K562 (cell line): ENCODE measurements at regions not wholly inside any gene's neighbourhood (a gene's known extent, or its start where the extent isn't known, plus 50 kb on each side); places are given as distances from the start of the nearest gene placed in this dataset.
A peak's percentile ranks its signal among the peaks of the same experiment; 100 is the strongest.

Source experiments
- ATAC-seq: fragments of 200-7000 bp; cut with Tn5 transposase; 3 replicates; pipeline ENCODE4 v1.9.1; 2020; ENCODE audit warnings: moderate library complexity
- BruUV-seq: library from RNA; stranded (reverse); fragments of 400-500 nt; replicated peaks from 2 replicates; lab custom pipeline; 2021; lab: Mats Ljungman, UMichigan
- CTCF ChIA-PET: fragments of 300-600 bp; formaldehyde crosslinking; extraction: SDS; loops from one replicate; lab custom pipeline; 2021; ENCODE audit warnings: low intra/inter-chr PET ratio; lab: Yijun Ruan, JAX
- POLR2A ChIA-PET: fragments of 300-600, 350-650 bp; sonication (Branson Sonifier 250); formaldehyde crosslinking; extraction: SDS; loops from one replicate; lab custom pipeline; 2021; ENCODE audit warnings: antibody characterized with exemption, inconsistent platforms; lab: Yijun Ruan, JAX
- DNase-seq, 4 experiments: peaks; one replicate each; pipeline versions ENCODE4 v3.0.0 to v3.0.0-alpha.2; 2011 to 2018; ENCODE audit warnings: low spot score in 3 of 4, mixed read lengths in 3 of 4; ENCODE audit errors: extremely low read depth in 1 of 4
- FAIRE-seq: peaks from 2 replicates; lab custom pipeline; 2011; peaks lifted over from hg19 to GRCh38; lab: Jason Lieb, UNC
- H2AFZ ChIP-seq: 2 replicates; pipeline ENCODE4 v1.6.0; 2011; ENCODE audit warnings: low read depth, low read length, control low read depth, inconsistent platforms
- H3K27ac ChIP-seq: fragments of 200-600 bp; 3 replicates; pipeline ENCODE4 v1.8.0; 2011; ENCODE audit warnings: low read depth, mild to moderate bottlenecking, control low read depth, inconsistent platforms, low read length, moderate library complexity, mixed read lengths; ENCODE audit errors: extremely low read depth
- H3K27me3 ChIP-seq, 2 experiments: fragments of 300-600 bp in 1 of 2; 2 replicates in 1 of 2; 3 replicates in 1 of 2; pipeline versions ENCODE4 v1.6.0 to v1.8.0; 2011; ENCODE audit warnings: inconsistent platforms in 2 of 2, low read length in 2 of 2, mild to moderate bottlenecking in 1 of 2, mixed read lengths in 1 of 2, moderate library complexity in 1 of 2; ENCODE audit not compliant: control insufficient read depth in 2 of 2, insufficient read depth in 2 of 2
- H3K36me3 ChIP-seq: fragments of 300-600 bp; 3 replicates; pipeline ENCODE4 v1.8.0; 2011; ENCODE audit warnings: mild to moderate bottlenecking, low read length, inconsistent platforms; ENCODE audit not compliant: control insufficient read depth, insufficient read depth
- H3K4me1 ChIP-seq, 2 experiments: fragments of 200-600 bp in 1 of 2; replicated peaks in 1 of 2; 2 replicates in 1 of 2; 3 replicates in 1 of 2; pipeline versions ENCODE4 v1.5.1 to v1.8.0; 2011; ENCODE audit warnings: inconsistent platforms in 2 of 2, low read length in 2 of 2, mild to moderate bottlenecking in 1 of 2, mixed read lengths in 1 of 2, moderate library complexity in 1 of 2; ENCODE audit not compliant: control insufficient read depth in 2 of 2, insufficient read depth in 2 of 2
- H3K4me2 ChIP-seq: 2 replicates; pipeline ENCODE4 v1.6.1; 2011; ENCODE audit warnings: low read length, control low read depth, inconsistent platforms, mixed read lengths; ENCODE audit not compliant: insufficient read depth
- H3K4me3 ChIP-seq: fragments of 200-600 bp; sonication (generic), shearing (Covaris generic); 2 replicates; pipeline ENCODE4 v1.5.1; 2016; ENCODE audit warnings: control low read depth, inconsistent platforms
- H3K79me2 ChIP-seq: fragments of 200-600 bp; 3 replicates; pipeline ENCODE4 v1.8.0; 2011; ENCODE audit warnings: low read length, inconsistent platforms; ENCODE audit not compliant: control insufficient read depth, insufficient read depth
- H3K9ac ChIP-seq, 2 experiments: 2 replicates each; pipeline versions ENCODE4 v1.6.0 to v1.6.1; 2011; ENCODE audit warnings: low read depth in 2 of 2, low read length in 2 of 2, control low read depth in 1 of 2, inconsistent platforms in 1 of 2, mild to moderate bottlenecking in 1 of 2, mixed read lengths in 1 of 2; ENCODE audit not compliant: insufficient read depth in 1 of 2
- H3K9me1 ChIP-seq: one replicate; pipeline ENCODE4 v1.6.0; 2011; ENCODE audit warnings: inconsistent platforms, mild to moderate bottlenecking, low read length, moderate library complexity; ENCODE audit not compliant: control insufficient read depth, insufficient read depth
- H3K9me3 ChIP-seq: replicated peaks from 2 replicates; pipeline ENCODE4 v1.5.1; 2011; ENCODE audit warnings: low read depth, low read length, inconsistent platforms; ENCODE audit not compliant: control insufficient read depth, insufficient read depth
- H4K20me1 ChIP-seq: replicated peaks from 2 replicates; pipeline ENCODE4 v1.6.1; 2011; ENCODE audit warnings: low read length, inconsistent platforms, mixed read lengths; ENCODE audit not compliant: control insufficient read depth, insufficient read depth
- BRCA1 ChIP-seq, 2 experiments: fragments of 450-650 bp in 1 of 2; sonication (generic) in 1 of 2; formaldehyde crosslinking in 1 of 2; IDR thresholded peaks; 2 replicates each; pipeline versions ENCODE4 v1.5.0 to v1.6.1; 2017 to 2020; ENCODE audit warnings: mild to moderate bottlenecking in 1 of 2, missing genetic modification reagents in 1 of 2
- CBX1 ChIP-seq: sonication (generic); IDR thresholded peaks from 2 replicates; pipeline ENCODE4 v1.6.1; 2016; ENCODE audit warnings: antibody characterized with exemption, low read depth, mild to moderate bottlenecking
- KLF10 ChIP-seq: fragments of 250-450 bp; sonication (Bioruptor Pico); IDR thresholded peaks from 2 replicates; pipeline ENCODE4 v1.6.1; 2021; ENCODE audit warnings: matching md5 sums
- POLR2AphosphoS2 ChIP-seq: IDR thresholded peaks from 2 replicates; pipeline ENCODE4 v1.6.1; 2012; ENCODE audit warnings: low read length, improper control_type of control experiment
- RAD21 ChIP-seq, 2 experiments: fragments of 250-450 bp in 1 of 2; fragments of 450-650 bp in 1 of 2; sonication (Bioruptor Pico) in 1 of 2; formaldehyde crosslinking in 1 of 2; IDR thresholded peaks in 1 of 2; conservative IDR thresholded peaks in 1 of 2; 2 replicates each; pipeline versions ENCODE4 v1.4.0 to v1.8.0; 2020 to 2022; ENCODE audit warnings: mild to moderate bottlenecking in 2 of 2, moderate library complexity in 1 of 2
- RNF2 ChIP-seq: sonication (generic); IDR thresholded peaks from 2 replicates; pipeline ENCODE4 v1.6.1; 2016
- TGIF2 ChIP-seq: sonication (generic); formaldehyde crosslinking; IDR thresholded peaks from 2 replicates; pipeline ENCODE4 v1.8.1; 2022; ENCODE audit warnings: mild to moderate bottlenecking, missing genetic modification reagents, moderate library complexity
- ZC3H11A ChIP-seq: IDR thresholded peaks from 2 replicates; pipeline ENCODE4 v1.6.1; 2012; ENCODE audit warnings: low read depth, low read length, improper control_type of control experiment
- ZC3H4 ChIP-seq: sonication (generic); formaldehyde crosslinking; IDR thresholded peaks from 2 replicates; pipeline ENCODE4 v1.9.0; 2021; ENCODE audit warnings: missing genetic modification reagents, borderline replicate concordance
- ZNF354B ChIP-seq: fragments of 250-450 bp; sonication (Bioruptor Pico); IDR thresholded peaks from 2 replicates; pipeline ENCODE4 v1.4.0; 2020
- ZNF445 ChIP-seq: fragments of 250-450 bp; sonication (Bioruptor Pico); IDR thresholded peaks from 2 replicates; pipeline ENCODE4 v1.4.0; 2020; ENCODE audit warnings: low read depth, mild to moderate bottlenecking, moderate library complexity
- WGBS: fragments of 100-300 bp; shearing (Covaris generic); methylation state at CpG from one replicate; pipeline ENCODE4 v1.1.6; 2016; ENCODE audit warnings: low coverage, mixed read lengths; ENCODE audit not compliant: insufficient coverage; ENCODE audit errors: missing lambda C conversion rate; 5-methylcytosine and 5-hydroxymethylcytosine counted together
- in situ Hi-C: fragments of 300-500 bp; cut with MboI; formaldehyde crosslinking; loops from 4 replicates; pipeline ENCODE4 v1.15.0; 2018; ENCODE audit warnings: inconsistent platforms, mixed read lengths
- intact Hi-C: fragments of 100-400 bp; cut with micrococcal nuclease; formaldehyde crosslinking; loops from 2 replicates; pipeline ENCODE4 v1.14.2; 2022
- TF ChIP-seq, protein P1 (sequence below): fragments of 250-450 bp; sonication (Bioruptor Pico); IDR thresholded peaks from 2 replicates; pipeline ENCODE4 v1.5.0; 2022; ENCODE audit warnings: mild to moderate bottlenecking
- TF ChIP-seq, protein P2 (sequence below): sonication (generic); formaldehyde crosslinking; IDR thresholded peaks from 2 replicates; pipeline ENCODE4 v1.8.1; 2023; ENCODE audit warnings: mild to moderate bottlenecking, missing genetic modification reagents

DNA sequence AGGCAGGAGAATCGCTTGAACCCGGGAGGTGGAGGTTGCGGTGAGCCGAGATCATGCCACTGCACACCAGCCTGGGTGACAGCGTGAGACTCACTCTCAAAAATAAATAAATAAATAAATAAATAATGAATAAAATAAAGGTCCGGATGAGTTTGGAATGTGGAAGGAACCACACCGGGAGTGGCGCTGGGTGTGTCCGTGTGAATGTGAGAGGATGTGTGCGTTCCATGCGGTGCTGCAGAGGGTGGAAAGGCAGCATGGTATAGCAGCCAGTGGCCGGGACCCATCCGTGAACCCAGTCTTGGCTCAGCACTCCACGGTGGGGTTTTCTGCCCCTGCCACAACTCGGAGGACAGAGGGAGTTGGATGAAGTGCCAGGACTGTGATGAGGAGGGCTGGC lies 56.2 kb upstream of the POFUT2 start:
- FAIRE-seq = no peak
- Histone ChIP-seq H3K4me1 (peaks cover 0 to 24% of the 10 kb centered on the region in 2 experiments; a peak in 2 of 5 replicates), H3K4me3 (no peak overlapping the region), H4K20me1 (0 out of 2 replicates have a peak, but pooled peaks cover 3% of the 10 kb centered on the region), H3K36me3 (no peaks in the 10 kb centered on the region), H3K9me1 (no peaks in the 10 kb centered on the region), H3K9me3 (no peaks in the 10 kb centered on the region), H3K9ac (no peak overlapping the region), H2AFZ (no peak overlapping the region), H3K79me2 (no peaks in the 10 kb centered on the region), H3K4me2 (no peak overlapping the region), H3K27ac (no peak overlapping the region), H3K27me3 (peaks cover 41 to 70% of the 10 kb centered on the region in 2 experiments)
- no peak for ATAC-seq
- intact Hi-C loops = no loop called here
- TF ChIP-seq KLF10 (CRISPR knock-in tag) = no peak
- POLR2A ChIA-PET = interaction anchor here (1.1 kb wide), 1 partner anchor 18 kb away, joined by 3 read pairs; no protein-coding TSS in a partner anchor
- in situ Hi-C loops = no loop called here
- no peak for DNase-seq
- BruUV-seq = no TSS peak
- CTCF ChIA-PET = no interaction called here
- 24% methylated on average over 15 of the region's 15 CpGs for WGBS

DNA sequence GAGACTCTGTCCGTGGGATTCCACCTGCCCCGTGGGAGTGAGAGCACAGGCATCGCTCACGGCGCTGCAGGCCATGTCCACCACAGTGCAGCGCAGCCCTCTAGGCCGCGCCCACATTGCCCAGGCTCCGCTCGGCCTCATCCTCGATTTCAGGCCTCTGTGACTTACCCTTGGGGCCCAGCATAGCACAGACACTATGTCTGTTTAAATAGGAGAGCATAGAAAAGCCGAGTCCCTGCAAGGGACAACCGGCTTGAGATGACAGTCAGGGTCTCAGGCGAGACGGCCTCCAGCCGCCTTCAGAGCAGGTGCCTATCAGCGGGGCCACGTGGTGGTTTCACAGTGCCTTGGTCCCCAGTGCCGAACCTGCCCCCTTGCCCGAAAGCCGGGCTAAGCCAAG lies 56.9 kb upstream of the POFUT2 start:
- H4K20me1 ChIP-seq = 0 out of 2 replicates have a peak, but pooled peaks cover 3% of the 10 kb centered on the region
- ChIA-PET POLR2A (interaction anchor here (1.1 kb wide), 1 partner anchor 17 kb away, joined by 3 read pairs; no protein-coding TSS in a partner anchor), CTCF (no interaction called here)
- 19% methylated on average over 21 of the region's 21 CpGs for WGBS
- peaks cover 0 to 29% of the 10 kb centered on the region in 2 experiments; a peak in 2 of 5 replicates for H3K4me1 ChIP-seq
- no peak overlapping the region for H3K4me3 ChIP-seq
- FAIRE-seq = no peak
- no peaks in the 10 kb centered on the region for H3K9me3 ChIP-seq
- H3K9ac ChIP-seq = peak overlapping the region in 1 of 2 experiments; percentile 42; a peak in 1 of 4 replicates
- H3K79me2 ChIP-seq = no peaks in the 10 kb centered on the region
- peaks cover 41 to 66% of the 10 kb centered on the region in 2 experiments for H3K27me3 ChIP-seq
- DNase-seq = no peak
- H3K27ac ChIP-seq = no peak overlapping the region
- intact Hi-C loops = no loop called here
- in situ Hi-C loops = no loop called here
- no peak overlapping the region for H3K4me2 ChIP-seq
- BruUV-seq = no TSS peak
- no peak overlapping the region for H2AFZ ChIP-seq
- H3K36me3 ChIP-seq = no peaks in the 10 kb centered on the region
- peak; percentile 53 for ATAC-seq
- no peaks in the 10 kb centered on the region for H3K9me1 ChIP-seq
- TF ChIP-seq RAD21 (CRISPR knock-in tag; conservative IDR thresholded peaks at IDR 0.05 in 1 of 2, IDR thresholded peaks at IDR 0.05 in 1 of 2) (no peak), ZC3H11A (no peak), RNF2 (no peak), CBX1 (no peak), BRCA1 (IDR thresholded peaks at IDR 0.05) (no peak), BRCA1 (CRISPR knock-in tag; IDR thresholded peaks at IDR 0.05) (no peak), ZC3H4 (CRISPR knock-in tag) (no peak), ZNF354B (CRISPR knock-in tag) (no peak), POLR2AphosphoS2 (no peak), TGIF2 (CRISPR knock-in tag) (no peak), ZNF445 (CRISPR knock-in tag) (no peak)
- TF ChIP-seq, protein P1, sequence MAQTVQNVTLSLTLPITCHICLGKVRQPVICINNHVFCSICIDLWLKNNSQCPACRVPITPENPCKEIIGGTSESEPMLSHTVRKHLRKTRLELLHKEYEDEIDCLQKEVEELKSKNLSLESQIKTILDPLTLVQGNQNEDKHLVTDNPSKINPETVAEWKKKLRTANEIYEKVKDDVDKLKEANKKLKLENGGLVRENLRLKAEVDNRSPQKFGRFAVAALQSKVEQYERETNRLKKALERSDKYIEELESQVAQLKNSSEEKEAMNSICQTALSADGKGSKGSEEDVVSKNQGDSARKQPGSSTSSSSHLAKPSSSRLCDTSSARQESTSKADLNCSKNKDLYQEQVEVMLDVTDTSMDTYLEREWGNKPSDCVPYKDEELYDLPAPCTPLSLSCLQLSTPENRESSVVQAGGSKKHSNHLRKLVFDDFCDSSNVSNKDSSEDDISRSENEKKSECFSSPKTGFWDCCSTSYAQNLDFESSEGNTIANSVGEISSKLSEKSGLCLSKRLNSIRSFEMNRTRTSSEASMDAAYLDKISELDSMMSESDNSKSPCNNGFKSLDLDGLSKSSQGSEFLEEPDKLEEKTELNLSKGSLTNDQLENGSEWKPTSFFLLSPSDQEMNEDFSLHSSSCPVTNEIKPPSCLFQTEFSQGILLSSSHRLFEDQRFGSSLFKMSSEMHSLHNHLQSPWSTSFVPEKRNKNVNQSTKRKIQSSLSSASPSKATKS (CRISPR knock-in tag) = no peak
- TF ChIP-seq, protein P2, sequence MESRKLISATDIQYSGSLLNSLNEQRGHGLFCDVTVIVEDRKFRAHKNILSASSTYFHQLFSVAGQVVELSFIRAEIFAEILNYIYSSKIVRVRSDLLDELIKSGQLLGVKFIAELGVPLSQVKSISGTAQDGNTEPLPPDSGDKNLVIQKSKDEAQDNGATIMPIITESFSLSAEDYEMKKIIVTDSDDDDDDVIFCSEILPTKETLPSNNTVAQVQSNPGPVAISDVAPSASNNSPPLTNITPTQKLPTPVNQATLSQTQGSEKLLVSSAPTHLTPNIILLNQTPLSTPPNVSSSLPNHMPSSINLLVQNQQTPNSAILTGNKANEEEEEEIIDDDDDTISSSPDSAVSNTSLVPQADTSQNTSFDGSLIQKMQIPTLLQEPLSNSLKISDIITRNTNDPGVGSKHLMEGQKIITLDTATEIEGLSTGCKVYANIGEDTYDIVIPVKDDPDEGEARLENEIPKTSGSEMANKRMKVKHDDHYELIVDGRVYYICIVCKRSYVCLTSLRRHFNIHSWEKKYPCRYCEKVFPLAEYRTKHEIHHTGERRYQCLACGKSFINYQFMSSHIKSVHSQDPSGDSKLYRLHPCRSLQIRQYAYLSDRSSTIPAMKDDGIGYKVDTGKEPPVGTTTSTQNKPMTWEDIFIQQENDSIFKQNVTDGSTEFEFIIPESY (CRISPR knock-in tag) = no peak
